KMS-11 (cell line): ENCODE measurements at regions not wholly inside any gene's neighbourhood (a gene's known extent, or its start where the extent isn't known, plus 50 kb on each side); places are given as distances from the start of the nearest gene placed in this dataset.

Experiments used
- H2AFZ ChIP-seq: fragments of 200-600 bp; sonication (generic); 2 replicates; pipeline ENCODE4 v1.6.1; 2016; ENCODE audit warnings: antibody characterized with exemption, mixed run types, low read depth
- H3K27ac ChIP-seq: fragments of 200-600 bp; sonication (generic); 2 replicates; pipeline ENCODE4 v1.6.1; 2016; ENCODE audit warnings: mild to moderate bottlenecking, mixed run types
- H3K27me3 ChIP-seq: fragments of 200-600 bp; sonication (generic); 2 replicates; pipeline ENCODE4 v1.6.1; 2017; ENCODE audit warnings: mild to moderate bottlenecking, low read depth, mixed run types, moderate library complexity; ENCODE audit not compliant: insufficient read depth
- H3K36me3 ChIP-seq: fragments of 200-600 bp; sonication (generic); 2 replicates; pipeline ENCODE4 v1.6.1; 2017; ENCODE audit warnings: mild to moderate bottlenecking, mixed run types; ENCODE audit not compliant: insufficient read depth
- H3K4me1 ChIP-seq: fragments of 200-600 bp; sonication (generic); 2 replicates; pipeline ENCODE4 v1.6.1; 2016; ENCODE audit warnings: mild to moderate bottlenecking, low read depth, mixed run types; ENCODE audit not compliant: poor library complexity, severe bottlenecking
- H3K4me2 ChIP-seq: fragments of 200-600 bp; sonication (generic); 2 replicates; pipeline ENCODE4 v1.7.0; 2016; ENCODE audit warnings: mild to moderate bottlenecking, mixed run types
- H3K4me3 ChIP-seq: fragments of 200-600 bp; sonication (generic); IDR thresholded peaks from 2 replicates; pipeline ENCODE4 v1.6.1; 2017; ENCODE audit warnings: low read depth, low read length, mixed read lengths; ENCODE audit not compliant: insufficient read depth
- H3K79me2 ChIP-seq: fragments of 200-600 bp; sonication (generic); 2 replicates; pipeline ENCODE4 v1.6.1; 2016; ENCODE audit warnings: low read depth, mixed run types; ENCODE audit not compliant: insufficient read depth
- H3K9ac ChIP-seq: fragments of 200-600 bp; sonication (generic); 2 replicates; pipeline ENCODE4 v1.6.1; 2016; ENCODE audit warnings: mild to moderate bottlenecking, mixed run types
- H4K20me1 ChIP-seq: fragments of 200-600 bp; sonication (generic); 2 replicates; pipeline ENCODE4 v1.6.1; 2016; ENCODE audit warnings: mild to moderate bottlenecking, mixed run types; ENCODE audit not compliant: insufficient read depth
- CTCF ChIP-seq: fragments of 200-600 bp; sonication (generic); conservative IDR thresholded peaks from 2 replicates; pipeline ENCODE4 v1.6.1; 2017; ENCODE audit warnings: low read depth, mild to moderate bottlenecking, antibody characterized with exemption, low read length, moderate library complexity, mixed read lengths

GRCh38 chr13:33751151-33751550 lies 66.8 kb upstream of the RFC3 start:
- Histone ChIP-seq H3K4me1 (no peaks in the 10 kb centered on the region), H3K9ac (no peak overlapping the region), H3K36me3 (no peaks in the 10 kb centered on the region), H3K79me2 (no peaks in the 10 kb centered on the region), H4K20me1 (no peaks in the 10 kb centered on the region), H3K27me3 (no peaks in the 10 kb centered on the region), H2AFZ (no peak overlapping the region), H3K27ac (no peak overlapping the region), H3K4me3 (no peak overlapping the region), H3K4me2 (no peak overlapping the region)
- no peak for TF ChIP-seq CTCF

GRCh38 chr13:33752094-33752493 lies 65.9 kb upstream of the RFC3 start:
- H3K27me3 ChIP-seq: no peaks in the 10 kb centered on the region
- H4K20me1 ChIP-seq: no peaks in the 10 kb centered on the region
- TF ChIP-seq CTCF: no peak
- no peak overlapping the region for H3K4me3 ChIP-seq
- no peak overlapping the region for H3K27ac ChIP-seq
- no peak overlapping the region for H3K9ac ChIP-seq
- no peak overlapping the region for H2AFZ ChIP-seq
- H3K4me1 ChIP-seq: no peaks in the 10 kb centered on the region
- no peaks in the 10 kb centered on the region for H3K79me2 ChIP-seq
- H3K36me3 ChIP-seq: no peaks in the 10 kb centered on the region
- H3K4me2 ChIP-seq: no peak overlapping the region

- no peaks in the 10 kb centered on the region for H3K36me3 ChIP-seq
- H3K4me1 ChIP-seq: no peaks in the 10 kb centered on the region
- no peaks in the 10 kb centered on the region for H4K20me1 ChIP-seq
- no peak overlapping the region for H3K4me3 ChIP-seq
- H3K9ac ChIP-seq: no peak overlapping the region
- no peak for TF ChIP-seq CTCF
- no peak overlapping the region for H3K27ac ChIP-seq
- no peaks in the 10 kb centered on the region for H3K27me3 ChIP-seq
- H3K4me2 ChIP-seq: no peak overlapping the region
- H3K79me2 ChIP-seq: no peaks in the 10 kb centered on the region
- H2AFZ ChIP-seq: no peak overlapping the region
Observed at GRCh38 chr13:33752597-33752996, 65.4 kb upstream of the RFC3 start.

- H3K9ac ChIP-seq: no peak overlapping the region
- no peaks in the 10 kb centered on the region for H4K20me1 ChIP-seq
- H3K4me2 ChIP-seq: no peak overlapping the region
- H3K27me3 ChIP-seq: no peaks in the 10 kb centered on the region
- H3K4me1 ChIP-seq: no peaks in the 10 kb centered on the region
- no peak overlapping the region for H2AFZ ChIP-seq
- H3K4me3 ChIP-seq: no peak overlapping the region
- H3K27ac ChIP-seq: no peak overlapping the region
- no peaks in the 10 kb centered on the region for H3K79me2 ChIP-seq
- H3K36me3 ChIP-seq: no peaks in the 10 kb centered on the region
- no peak for TF ChIP-seq CTCF
Observed at GRCh38 chr13:33756929-33757328, 61.0 kb upstream of the RFC3 start.

- H3K27ac ChIP-seq: no peak overlapping the region
- H3K27me3 ChIP-seq: no peaks in the 10 kb centered on the region
- no peaks in the 10 kb centered on the region for H3K79me2 ChIP-seq
- no peak for TF ChIP-seq CTCF
- no peak overlapping the region for H3K4me3 ChIP-seq
- H3K36me3 ChIP-seq: no peaks in the 10 kb centered on the region
- no peak overlapping the region for H3K9ac ChIP-seq
- no peak overlapping the region for H3K4me2 ChIP-seq
- H2AFZ ChIP-seq: no peak overlapping the region
- no peaks in the 10 kb centered on the region for H3K4me1 ChIP-seq
- H4K20me1 ChIP-seq: no peaks in the 10 kb centered on the region
Observed at GRCh38 chr13:33757713-33758112, 60.2 kb upstream of the RFC3 start.
